BJ (cell line): ENCODE measurements at regions not wholly inside any gene's neighbourhood (a gene's known extent, or its start where the extent isn't known, plus 50 kb on each side); places are given as distances from the start of the nearest gene placed in this dataset.

Source experiments
- CTCF ChIA-PET: fragments of 350-600 bp; formaldehyde crosslinking; extraction: SDS; loops from one replicate; lab custom pipeline; 2021; ENCODE audit warnings: antibody characterized with exemption, inconsistent platforms; lab: Yijun Ruan, JAX
- POLR2A ChIA-PET: fragments of 300-600 bp; sonication (Branson Sonifier 250); formaldehyde crosslinking; extraction: SDS; loops from one replicate; lab custom pipeline; 2021; ENCODE audit warnings: antibody characterized with exemption; lab: Charles Lee
- DNase-seq: peaks from one replicate; pipeline ENCODE4 v3.0.0-alpha.2; 2011; ENCODE audit warnings: low read depth
- H3K27me3 ChIP-seq: 2 replicates; pipeline ENCODE4 v1.6.0; 2011; ENCODE audit warnings: low read length; ENCODE audit not compliant: control insufficient read depth, insufficient read depth
- H3K36me3 ChIP-seq: 2 replicates; pipeline ENCODE4 v1.5.1; 2011; ENCODE audit warnings: low read length; ENCODE audit not compliant: control insufficient read depth, insufficient read depth
- H3K4me3 ChIP-seq: 2 replicates; pipeline ENCODE4 v1.5.1; 2011; ENCODE audit warnings: low read depth, mild to moderate bottlenecking, control low read depth, low read length
- CTCF ChIP-seq: IDR thresholded peaks from 2 replicates; pipeline ENCODE4 v1.5.1; 2011; ENCODE audit warnings: low read depth, mild to moderate bottlenecking, control low read depth, inconsistent platforms, low read length, moderate library complexity; ENCODE audit not compliant: insufficient read depth

- DNase-seq: no peak
- TF ChIP-seq CTCF: no peak
- H3K36me3 ChIP-seq: no peaks in the 10 kb centered on the region
- ChIA-PET POLR2A (no interaction called here), CTCF (no interaction called here)
- H3K27me3 ChIP-seq: no peaks in the 10 kb centered on the region
- H3K4me3 ChIP-seq: no peak overlapping the region
Measured at GRCh38 chr1:38746941-38747600, 112.5 kb downstream of the RRAGC start.

DNA sequence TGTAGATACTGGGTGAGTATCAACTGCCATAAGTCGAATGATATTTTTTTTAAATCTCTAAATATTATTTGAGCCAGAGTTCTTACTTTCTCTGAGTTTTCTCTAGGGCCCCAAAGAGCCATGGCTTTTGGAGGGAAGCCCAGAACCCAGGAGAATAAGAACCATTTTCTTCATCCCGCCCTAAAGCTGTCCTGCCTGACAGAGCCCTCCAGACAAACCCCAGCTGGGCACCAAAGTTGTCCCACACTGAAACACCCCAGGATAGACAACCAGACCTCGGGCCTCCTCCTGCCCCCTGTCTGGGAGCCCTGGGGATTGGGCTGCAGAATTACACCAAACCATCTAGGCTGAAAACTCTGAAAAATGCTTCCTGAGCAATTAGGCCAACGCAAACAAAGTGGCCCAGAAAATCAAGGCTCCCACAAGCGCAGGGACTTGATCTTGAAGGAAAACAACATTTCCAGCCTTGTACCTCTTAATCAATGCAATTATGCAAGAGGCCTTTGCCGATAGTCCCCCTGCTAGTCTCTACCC is 113.1 kb downstream of the RRAGC start:
- CTCF ChIA-PET: no interaction called here
- TF ChIP-seq CTCF: no peak
- POLR2A ChIA-PET: no interaction called here
- Histone ChIP-seq H3K4me3 (no peak overlapping the region), H3K36me3 (no peaks in the 10 kb centered on the region), H3K27me3 (no peaks in the 10 kb centered on the region)
- DNase-seq: no peak

DNA sequence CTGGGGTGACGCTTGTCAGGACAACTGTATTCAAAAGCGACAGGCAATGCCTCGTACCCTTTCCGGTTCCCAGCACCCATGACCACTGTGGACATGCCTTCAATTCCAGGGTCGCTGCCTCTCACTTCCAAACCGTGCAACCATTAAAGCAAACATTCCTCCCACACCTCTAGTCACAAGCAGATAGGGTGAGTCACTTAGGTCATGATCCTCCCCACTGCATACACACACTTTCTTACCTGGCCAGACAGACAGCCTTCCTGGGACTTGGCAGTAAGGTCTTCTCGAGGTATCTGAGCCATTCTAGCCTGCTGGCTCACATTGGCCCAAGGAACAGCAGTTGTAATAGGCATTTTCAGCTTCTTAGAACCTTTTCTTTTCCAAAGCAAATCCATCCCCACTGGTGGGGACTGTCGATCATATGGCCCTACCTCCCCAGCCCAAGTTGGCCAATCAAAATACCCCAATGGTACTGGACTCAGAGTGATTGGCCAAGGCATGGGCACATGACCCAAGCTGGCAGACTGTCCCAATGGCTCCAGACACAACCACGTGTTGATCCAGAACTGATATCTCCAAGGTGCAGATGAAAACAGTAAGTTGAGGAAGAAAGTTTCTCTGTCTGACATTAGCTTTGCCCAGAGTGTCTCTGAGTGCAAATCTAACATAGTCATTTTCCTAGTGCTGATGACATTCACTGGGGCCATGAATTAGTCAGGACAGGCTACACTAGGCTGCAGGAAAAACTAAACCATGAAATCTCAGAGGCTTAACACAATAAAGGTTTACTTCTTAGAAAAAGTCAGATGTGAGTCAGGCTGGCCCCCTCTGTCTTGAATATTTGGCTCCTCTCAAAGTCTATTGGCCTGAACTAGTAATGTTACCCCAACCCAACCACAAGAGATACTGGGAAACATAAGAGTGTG is 113.8 kb downstream of the RRAGC start:
- POLR2A ChIA-PET: no interaction called here
- TF ChIP-seq CTCF: no peak

DNA sequence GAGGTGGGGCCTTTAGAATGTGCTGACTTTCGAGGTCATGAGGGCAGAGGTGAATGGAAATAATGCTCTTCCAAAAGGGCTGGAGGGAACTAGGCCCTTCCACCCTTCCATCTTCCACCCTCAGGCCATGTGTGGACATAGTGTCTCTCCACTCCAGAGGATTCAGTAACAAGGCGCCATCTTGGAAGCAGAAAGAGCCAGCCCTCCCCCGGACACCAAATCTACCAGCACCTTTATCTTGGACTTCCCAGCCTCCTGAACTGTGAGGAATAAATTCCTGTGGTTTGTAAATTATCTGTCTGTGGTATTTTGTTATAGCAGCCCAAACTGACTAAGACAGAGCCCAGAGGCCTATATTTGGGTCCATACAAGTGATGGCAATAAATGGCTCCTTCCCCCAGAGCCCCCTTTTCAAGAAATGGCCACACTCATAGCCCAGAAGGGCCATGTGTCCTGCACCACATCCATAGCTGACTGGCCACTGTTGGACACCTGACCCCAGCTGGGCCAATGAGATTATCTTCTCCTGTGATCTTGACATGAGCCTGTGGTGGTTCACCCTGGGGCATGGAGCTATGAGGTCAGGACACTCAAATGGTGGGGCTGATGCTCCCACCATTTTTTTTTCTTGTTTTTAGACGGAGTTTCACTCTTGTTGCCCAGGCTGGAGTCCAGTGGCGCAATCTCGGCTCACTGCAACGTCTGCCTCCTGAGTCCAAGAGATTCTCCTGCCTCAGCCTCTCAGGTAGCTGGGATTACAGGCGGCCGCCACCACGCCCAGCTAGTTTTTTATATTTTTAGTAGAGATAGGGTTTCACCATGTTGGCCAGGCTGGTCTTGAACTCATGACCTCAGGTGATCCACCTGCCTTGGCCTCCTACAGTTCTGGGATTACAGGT is 114.9 kb downstream of the RRAGC start:
- CTCF ChIA-PET: no interaction called here
- Histone ChIP-seq H3K4me3 (no peak overlapping the region), H3K27me3 (no peaks in the 10 kb centered on the region), H3K36me3 (no peaks in the 10 kb centered on the region)
- no peak for DNase-seq
- POLR2A ChIA-PET: no interaction called here
- no peak for TF ChIP-seq CTCF

More for the DNA sequence above, 113.8 kb downstream of the RRAGC start:
- Histone ChIP-seq H3K36me3 (no peaks in the 10 kb centered on the region), H3K27me3 (no peaks in the 10 kb centered on the region), H3K4me3 (no peak overlapping the region)
- CTCF ChIA-PET: no interaction called here
- no peak for DNase-seq
